Uterus (tissue), 2 donors: ENCODE measurements at regions not wholly inside any gene's neighbourhood (a gene's known extent, or its start where the extent isn't known, plus 50 kb on each side); places are given as distances from the start of the nearest gene placed in this dataset.

ENCODE experiments used
- POLR2A ChIP-seq, 2 donors: fragments of 450-650 bp; IDR thresholded peaks; one replicate each; pipeline ENCODE4 v1.6.1; 2016; ENCODE audit warnings: antibody characterized with exemption in 2 of 2, mild to moderate bottlenecking in 1 of 2, moderate library complexity in 1 of 2
- TF ChIP-seq, protein P1 (sequence below), 4 experiments: fragments of 200-600 bp in 2 of 4; fragments of 450-650 bp in 2 of 4; sonication (generic) in 2 of 4; IDR thresholded peaks; one replicate each; pipeline ENCODE4 v1.5.1; 2016 to 2019; ENCODE audit warnings: antibody characterized with exemption in 4 of 4, mild to moderate bottlenecking in 2 of 4, moderate library complexity in 1 of 4

DNA sequence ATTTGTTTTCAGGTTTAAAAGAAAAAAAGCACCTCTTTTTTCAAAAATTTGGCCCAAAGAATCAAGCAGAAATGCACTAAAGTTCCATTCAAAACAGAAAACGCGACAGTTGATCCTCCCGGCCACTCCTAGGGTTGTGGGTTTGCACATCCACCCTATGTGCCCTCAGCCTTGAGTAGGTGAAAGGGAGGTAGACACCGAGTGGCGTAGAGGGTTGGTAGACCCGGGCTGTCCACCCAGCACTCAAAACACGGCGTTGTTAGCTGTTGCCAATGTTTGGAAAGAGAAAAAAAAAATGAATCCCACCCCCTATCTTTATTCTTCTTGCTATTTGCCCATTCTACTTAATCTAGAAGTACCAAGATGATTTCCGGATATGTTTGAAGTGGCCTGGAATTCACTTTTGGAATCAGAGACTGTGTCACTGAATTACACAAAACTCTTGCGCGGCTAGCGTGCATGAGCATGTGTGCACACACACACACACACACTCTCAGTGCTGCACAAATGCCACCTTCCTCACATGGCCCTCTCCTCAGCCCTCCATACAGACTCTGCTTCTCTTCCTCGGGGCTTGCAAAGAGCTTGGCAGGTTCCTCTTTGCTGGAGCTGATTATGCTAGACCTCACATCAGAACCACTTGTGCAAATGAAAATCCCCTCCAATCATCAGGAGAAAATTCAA, 110.2 kb upstream of the HAND1 start:
- TF ChIP-seq POLR2A (IDR thresholded peaks at IDR 0.05): no peak
- TF ChIP-seq, protein P1, sequence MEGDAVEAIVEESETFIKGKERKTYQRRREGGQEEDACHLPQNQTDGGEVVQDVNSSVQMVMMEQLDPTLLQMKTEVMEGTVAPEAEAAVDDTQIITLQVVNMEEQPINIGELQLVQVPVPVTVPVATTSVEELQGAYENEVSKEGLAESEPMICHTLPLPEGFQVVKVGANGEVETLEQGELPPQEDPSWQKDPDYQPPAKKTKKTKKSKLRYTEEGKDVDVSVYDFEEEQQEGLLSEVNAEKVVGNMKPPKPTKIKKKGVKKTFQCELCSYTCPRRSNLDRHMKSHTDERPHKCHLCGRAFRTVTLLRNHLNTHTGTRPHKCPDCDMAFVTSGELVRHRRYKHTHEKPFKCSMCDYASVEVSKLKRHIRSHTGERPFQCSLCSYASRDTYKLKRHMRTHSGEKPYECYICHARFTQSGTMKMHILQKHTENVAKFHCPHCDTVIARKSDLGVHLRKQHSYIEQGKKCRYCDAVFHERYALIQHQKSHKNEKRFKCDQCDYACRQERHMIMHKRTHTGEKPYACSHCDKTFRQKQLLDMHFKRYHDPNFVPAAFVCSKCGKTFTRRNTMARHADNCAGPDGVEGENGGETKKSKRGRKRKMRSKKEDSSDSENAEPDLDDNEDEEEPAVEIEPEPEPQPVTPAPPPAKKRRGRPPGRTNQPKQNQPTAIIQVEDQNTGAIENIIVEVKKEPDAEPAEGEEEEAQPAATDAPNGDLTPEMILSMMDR (IDR thresholded peaks at IDR 0.05): no peak
